HG03521 (cell line): ENCODE measurements at regions not wholly inside any gene's neighbourhood (a gene's known extent, or its start where the extent isn't known, plus 50 kb on each side); places are given as distances from the start of the nearest gene placed in this dataset.

Experiments used
- ATAC-seq: cut with Tn5 transposase; IDR thresholded peaks from one replicate; pipeline ENCODE4 v1.9.1; 2021; ENCODE audit warnings: mild to moderate bottlenecking, moderate library complexity; ENCODE audit not compliant: unreplicated experiment

DNA sequence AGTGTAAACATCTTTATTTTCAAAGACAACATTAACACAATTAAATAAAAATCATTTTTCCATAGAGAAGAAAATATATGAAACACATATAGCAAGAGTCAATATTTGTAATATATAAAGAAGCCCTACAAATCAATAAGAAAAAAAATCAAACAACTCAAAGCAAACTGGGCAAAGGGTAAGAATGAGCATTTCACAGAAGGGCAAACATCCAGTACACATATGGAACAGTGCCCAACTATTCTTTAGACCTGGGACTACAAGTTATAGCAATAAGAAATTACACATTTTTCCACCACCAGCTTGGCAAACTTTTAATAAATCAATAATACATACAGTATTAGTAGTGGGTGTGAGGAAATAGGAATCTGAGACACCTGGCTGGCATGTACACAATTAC lies 324.1 kb downstream of the CYP26B1 start:
- no peak for ATAC-seq

DNA sequence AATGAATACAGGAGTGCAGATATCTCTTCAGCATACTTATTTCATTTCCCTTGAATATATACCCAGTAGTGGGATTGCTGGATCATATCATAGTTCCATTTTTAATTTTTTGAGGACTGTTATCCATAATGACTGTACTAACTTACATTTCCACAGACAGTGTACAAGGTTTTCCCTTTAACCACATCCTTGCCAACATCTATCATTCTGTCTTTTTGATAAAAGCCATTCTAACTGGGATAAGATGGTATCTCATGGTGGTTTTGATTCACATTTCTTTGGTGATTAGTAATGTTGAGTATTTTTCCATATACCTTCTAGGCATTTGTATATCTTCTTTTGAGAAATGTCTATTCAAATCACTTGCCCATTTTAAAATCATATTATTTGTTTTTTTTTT lies 325.2 kb downstream of the CYP26B1 start:
- no peak for ATAC-seq

DNA sequence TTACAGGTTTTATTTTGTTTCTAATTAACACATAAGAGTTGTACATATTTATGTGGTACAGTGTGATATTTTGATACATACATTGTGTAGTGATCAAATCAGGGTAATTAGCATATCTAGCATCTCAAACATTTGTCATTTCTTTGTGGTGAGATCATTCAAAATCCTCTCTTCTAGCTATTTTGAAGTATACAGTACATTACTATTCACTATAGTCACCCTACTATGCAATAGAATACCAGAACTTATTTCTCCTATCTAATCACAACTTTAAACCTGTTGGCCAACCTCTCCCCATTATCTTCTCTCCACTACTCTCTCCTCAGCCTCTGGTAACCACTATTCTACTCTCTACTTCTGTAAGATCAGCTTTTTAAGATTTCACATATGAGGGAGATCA lies 325.8 kb downstream of the CYP26B1 start:
- no peak for ATAC-seq

GRCh38 chr2:71816815-71817214 lies 330.8 kb downstream of the CYP26B1 start:
- no peak for ATAC-seq

DNA sequence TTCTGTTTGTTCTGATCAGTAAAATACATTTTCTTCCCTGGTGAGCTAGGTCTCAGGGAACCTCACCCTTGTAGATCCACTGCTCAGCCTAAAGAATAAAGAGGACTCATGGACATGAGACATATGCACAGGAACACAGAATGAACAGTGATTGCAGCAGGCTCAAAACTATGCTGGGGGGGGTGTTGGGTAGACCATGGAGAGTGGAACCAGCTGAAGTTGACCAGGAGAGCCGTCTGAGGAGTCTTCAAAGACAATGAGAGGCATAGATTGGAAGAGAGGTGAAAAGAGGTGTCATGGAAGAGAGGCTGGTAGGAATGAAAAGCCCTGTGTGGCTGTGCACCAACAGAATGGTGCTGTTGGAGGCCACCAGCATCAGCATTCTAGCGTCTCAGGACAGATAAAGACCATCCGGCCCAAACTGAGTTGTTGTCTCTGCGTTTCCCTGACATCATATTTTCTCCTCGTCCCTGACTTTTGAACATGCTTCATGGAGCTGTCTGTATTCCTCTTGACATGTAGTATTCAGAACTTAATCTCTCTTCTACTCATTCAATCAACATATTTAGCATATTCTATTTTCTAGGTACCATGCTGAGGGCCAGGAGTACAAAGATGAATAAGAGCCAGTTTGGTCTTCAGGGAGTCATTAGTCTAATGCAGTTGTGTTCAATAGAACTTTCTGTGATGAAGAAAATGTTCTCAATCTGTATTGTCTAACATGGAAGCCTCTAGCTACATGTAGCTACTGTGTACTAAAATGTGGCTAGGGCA lies 331.8 kb downstream of the CYP26B1 start:
- ATAC-seq, result no peak

DNA sequence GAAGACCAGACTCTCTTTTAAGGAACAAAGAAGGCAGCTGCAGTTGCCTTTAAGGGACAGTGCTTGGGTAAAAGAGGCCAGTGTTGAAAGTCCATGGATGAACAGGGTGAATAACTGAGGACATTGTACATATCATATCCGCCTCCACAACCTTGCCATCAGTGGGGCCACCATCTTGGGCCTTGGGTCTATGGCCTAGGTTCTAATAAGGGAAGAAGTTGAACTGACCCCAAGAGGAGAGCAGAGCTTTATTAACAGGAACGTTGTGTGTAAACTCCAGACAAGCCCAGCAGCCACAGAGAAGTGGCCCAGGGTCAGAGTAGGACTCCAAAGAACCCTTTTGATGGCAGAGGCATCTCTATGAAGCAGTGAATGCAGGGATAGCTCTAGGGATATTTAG lies 332.8 kb downstream of the CYP26B1 start:
- ATAC-seq, result no peak

DNA sequence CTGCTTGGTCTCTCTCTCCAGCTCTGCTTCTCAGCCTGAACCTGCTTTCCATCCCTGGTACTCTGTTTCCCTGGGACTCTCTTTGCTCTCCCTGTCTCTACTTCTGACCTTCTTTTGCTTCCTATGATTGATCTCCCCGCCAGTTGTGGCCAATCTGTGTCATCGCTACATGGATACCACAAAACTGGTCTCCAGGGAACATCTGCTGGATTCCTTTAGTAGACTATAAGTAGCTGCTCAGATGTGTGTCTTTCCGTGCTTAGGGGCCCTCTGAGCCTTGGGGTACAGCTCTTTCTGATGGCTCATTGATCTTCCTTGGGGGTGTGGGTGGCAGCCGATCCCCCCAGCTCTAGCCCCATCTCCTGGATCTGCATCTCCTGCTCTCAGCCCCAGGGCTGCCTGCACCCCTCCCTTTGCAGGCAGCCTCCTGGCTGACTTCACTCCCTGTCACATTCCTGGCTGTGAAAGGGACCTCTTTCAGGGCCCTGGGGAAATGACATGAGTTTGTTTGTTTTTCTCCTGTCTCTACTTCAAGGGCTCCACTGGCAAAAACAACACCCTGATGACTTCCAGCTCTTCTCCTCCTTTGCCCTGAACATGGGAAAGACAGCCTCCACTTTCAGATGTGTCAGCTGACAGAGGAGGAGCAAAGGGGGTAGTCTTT lies 333.7 kb downstream of the CYP26B1 start:
- no peak for ATAC-seq

DNA sequence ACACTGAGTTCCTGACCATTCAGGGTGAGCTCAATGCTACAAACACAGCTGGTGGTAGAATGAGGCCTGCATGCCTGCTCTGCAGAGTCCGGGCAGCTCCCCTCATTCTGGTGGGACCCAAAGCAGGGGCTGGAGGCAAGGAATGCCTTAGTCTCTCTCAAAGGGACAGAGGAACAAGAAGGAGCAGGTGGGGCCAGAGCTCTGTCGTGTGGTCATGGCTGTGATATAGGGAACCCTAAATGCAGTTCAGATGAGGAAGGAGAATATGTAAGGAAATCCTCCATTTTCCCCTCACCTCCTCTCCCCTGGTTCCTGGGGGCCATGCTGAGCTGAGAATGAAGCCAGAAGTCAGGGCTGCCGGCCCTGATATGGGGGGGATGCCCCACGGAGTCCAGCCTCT lies 334.3 kb downstream of the CYP26B1 start:
- ATAC-seq, result no peak

DNA sequence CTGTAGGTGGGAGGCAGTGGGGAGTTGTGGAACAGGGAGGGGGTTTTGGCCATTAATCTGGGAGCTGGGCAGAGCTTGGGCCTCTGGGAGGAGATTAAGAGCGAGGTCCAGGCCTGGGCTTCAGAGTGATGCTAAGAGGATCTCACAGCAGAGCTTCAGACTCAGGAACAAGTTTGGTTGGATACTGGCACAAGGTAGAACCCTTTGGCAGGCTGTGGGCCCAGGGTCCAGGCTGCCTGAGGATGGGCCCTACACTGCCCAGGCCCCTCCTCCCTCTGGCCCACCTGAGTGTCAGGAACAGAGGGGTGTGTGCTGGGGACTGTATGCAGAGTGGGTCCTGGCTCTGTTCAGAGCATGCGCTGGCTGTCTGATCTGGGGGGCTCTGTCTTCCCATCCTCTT lies 334.9 kb downstream of the CYP26B1 start:
- ATAC-seq, result no peak

GRCh38 chr2:71811726-71812125 lies 335.9 kb downstream of the CYP26B1 start:
- ATAC-seq, result no peak

- ATAC-seq, result no peak
Observed at GRCh38 chr2:71811157-71811556, 336.5 kb downstream of the CYP26B1 start.

DNA sequence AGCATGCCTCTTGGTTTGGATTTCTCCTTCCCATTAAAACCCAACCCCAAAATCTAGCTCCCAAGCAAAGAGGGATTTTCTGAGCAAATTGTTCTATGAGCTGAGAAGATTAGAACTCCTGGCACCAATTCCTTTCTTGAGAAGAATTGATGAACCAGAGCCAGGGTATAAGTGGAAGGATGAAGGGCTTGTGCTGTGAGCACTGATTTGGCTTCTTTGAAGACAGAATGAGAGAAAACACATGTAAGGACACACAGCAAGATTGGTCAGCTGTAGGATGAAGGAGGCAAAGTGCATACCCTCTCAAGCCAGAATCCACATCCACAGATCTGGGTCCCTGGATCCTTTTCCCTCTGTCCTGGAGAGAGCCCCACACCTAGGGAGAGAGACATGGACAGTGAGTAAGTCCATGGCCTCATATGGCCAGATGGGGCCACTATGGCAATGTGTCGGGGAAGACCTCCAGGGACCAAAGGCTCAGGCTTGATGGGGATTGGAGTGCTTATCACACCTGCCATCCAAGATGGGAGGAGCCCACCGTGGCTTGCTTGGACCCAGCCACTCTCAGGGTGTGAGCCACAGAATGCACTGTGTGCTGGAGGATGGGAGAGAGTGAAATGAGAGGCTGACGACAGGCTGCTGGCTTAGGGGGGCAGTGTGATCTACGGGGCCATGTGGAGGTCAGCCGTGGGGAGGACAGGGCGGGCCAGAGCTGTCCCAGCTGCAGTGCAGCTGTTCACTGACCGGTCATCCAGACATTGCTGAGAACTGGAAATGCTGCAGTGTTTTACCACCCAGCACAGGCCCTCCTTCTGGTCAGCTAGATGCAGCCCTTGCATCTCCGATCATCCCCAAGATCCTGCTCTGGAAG lies 339.8 kb downstream of the CYP26B1 start:
- no peak for ATAC-seq

- ATAC-seq, result no peak
Observed at GRCh38 chr2:71806432-71806831, 341.2 kb downstream of the CYP26B1 start.

GRCh38 chr2:71804281-71804751 lies 343.3 kb downstream of the CYP26B1 start:
- no peak for ATAC-seq

DNA sequence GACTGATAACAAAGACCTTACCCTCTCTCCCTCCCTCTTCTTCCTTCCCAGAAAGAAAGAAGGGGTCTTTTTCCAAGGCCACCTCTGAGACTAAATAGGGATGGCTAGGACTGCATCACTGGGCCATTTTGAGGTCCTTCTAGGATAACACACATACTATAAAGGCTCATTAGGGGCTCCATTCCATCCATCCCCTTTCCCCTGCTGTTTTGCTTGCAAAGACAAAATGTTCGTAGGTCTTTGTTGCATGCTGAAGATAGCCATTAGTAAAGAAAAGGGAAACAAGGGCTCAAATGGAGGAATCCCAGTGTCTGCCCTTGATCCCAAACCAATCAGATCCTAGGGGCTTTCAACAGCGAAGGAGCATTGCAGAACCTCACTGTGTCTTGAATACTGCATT lies 344.3 kb downstream of the CYP26B1 start:
- no peak for ATAC-seq

DNA sequence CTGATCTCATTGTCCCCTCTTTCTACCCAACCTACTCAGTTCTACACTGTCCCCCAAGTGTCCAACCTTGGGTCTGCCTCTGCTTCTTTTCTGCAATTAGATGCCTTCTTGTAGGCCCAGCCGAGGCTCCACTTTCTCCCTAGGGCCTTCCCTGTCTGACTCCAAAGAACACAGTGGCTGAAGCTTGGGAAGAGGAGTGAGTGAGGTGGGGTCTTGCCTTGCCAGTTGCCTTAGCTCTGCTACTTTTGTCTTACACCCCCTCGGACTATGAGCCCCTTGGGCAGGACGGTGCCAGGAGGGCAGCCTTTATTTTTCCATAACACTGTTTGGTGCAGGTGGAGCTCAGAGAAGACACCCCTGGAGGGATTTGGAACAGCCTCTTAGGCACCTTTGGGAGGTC lies 345.1 kb downstream of the CYP26B1 start:
- no peak for ATAC-seq

GRCh38 chr2:71801969-71802368 lies 345.7 kb downstream of the CYP26B1 start:
- no peak for ATAC-seq

GRCh38 chr2:71801556-71801955 lies 346.1 kb downstream of the CYP26B1 start:
- ATAC-seq, result no peak

DNA sequence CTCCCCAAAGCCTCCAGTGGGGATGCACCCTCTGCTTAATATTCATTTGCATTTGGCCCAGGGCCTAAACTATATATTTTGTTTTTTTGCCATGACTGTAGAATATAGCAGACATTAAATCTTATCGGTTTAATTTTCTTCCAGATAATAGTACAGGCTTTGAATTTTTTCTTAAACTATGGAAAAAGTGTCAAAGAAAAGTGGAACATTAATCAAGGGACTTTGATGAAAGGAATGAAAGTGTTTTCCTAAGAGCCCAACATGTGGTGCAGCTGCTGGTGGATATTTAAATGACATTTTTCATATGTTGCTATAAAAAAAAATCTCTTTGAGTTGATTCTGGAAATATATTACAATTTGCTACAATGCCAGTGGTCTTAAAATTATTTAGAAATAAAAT lies 346.8 kb downstream of the CYP26B1 start:
- no peak for ATAC-seq

DNA sequence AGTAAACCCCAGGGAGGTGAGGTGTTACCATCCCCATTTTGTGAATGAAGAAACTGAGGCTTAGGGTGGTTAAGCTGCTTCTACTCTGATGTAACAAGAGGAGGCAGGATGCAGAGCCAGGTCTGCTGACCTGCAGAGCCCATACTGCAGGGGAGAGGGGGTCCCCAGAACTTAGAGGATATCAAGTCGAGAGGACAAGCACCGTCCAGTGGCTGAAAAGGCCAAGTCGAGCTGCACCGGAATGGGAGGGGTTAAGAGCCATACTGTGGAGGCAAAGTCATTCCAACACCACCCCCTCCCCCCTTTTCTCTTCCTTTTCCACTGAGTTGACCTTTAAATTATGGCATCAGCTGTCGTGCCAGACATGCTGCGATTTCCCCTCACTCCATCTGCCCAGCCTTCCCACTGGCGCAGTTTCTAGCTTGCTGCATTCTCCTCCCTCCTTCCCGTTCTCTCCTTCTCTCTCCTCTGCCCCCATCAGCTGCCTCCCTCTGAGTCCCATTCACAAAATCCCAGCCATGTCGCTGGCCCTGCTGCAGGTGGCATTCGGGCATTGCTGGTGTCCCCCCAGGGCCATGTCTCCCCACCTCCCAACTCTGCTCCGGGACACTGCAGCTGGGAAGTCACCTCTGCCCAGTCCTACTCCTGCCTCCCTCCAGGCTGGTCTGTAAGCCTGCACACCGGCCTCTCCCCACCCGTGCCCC lies 346.9 kb downstream of the DYSF start:
- no peak for ATAC-seq

DNA sequence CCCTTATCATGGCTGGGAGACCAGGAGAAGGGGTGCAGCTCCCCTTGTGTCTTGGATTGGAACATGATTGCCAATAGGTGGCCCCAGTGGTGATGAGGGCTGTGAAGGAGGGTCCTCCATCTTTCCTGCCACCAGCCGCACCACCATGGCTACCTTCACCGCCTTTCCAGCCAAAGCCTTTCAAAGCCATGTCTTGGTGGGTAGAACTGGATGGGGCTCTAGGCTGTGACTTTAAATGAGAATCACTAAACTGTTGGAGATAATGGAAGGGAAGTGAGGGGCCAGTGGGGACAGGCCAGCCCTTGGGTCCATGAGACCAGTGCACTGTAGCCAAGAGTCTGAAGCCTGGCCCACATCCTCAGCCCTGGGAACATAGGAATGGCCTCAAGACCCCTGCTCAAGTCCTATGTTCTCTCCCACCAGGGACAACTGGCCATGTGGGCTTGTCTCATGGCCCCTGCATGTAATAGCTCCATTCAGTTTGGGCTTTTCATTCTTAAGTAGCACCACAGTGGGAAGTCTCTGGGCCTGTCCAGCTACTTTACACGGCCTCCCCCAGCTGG lies 345.7 kb downstream of the DYSF start:
- no peak for ATAC-seq
